Eye (tissue), 1 donor: ENCODE measurements at regions not wholly inside any gene's neighbourhood (a gene's known extent, or its start where the extent isn't known, plus 50 kb on each side); places are given as distances from the start of the nearest gene placed in this dataset.

Experiments used
- DNase-seq: peaks from one replicate; pipeline ENCODE4 v3.0.0-alpha.2; 2015

DNA sequence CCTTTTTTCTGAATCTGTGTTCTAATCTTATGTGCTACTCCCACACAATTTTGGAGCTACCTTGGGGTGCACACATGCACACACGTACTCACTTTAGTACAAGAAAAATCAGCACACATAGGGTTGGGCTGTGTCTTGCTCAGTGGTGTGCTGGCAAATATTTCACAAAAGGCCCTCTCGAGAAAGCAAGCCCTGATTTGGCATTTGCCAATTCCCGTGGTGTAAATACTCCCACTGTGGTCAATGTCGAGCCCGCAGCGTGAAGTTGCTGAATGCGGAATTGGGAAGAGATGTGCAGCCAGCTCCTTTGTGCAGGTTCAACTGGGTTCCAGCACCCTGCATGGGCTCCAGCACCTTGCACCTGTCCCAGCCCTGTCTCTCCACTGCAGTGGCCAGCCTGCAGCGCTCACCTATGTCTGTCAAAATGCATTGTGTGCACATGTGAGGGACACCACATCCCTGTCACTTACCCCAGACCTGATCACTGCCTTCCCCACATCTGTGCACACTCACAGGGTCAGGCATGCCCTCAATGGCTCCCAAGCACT, 78.4 kb upstream of the WNT4 start:
- DNase-seq = no peak

DNA sequence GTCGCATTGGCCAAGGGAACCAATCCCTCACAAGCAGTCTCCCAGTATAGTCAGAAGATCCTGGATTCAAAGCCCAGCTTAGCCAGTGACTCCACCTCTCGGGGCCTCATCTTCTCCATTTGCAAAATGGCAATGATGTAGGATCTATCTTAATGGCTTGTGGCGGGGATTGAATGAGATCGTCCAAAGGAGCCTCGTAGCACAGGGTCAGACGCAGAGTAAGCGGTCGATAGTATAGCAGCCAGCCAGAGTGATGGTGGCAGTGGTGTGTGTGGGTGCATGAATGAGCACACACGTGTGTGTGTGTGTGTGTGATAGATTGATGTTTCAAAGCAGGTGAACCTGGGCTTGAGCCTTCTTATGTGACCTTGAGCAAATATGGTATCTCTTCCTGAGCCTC, 79.8 kb upstream of the WNT4 start:
- DNase-seq = no peak

DNA sequence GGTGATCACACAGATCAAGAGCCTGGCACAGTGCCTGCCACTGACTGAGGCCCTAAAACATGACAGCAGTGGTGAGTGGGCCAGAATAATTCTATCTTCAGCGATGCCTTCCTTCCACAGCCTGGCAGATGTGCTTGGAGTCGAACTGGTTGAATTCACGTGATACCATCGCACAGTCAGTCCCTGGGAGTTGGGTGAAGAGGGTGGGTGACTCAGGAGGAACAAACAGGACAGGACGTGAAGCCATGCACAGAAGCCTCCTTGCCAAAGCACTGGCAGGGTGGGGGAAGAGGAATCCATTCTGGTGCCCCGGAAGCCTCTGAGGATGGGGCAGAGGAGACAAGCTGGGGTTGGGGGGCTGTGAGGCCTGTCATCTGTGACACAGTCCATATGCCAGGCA, 80.3 kb upstream of the WNT4 start:
- DNase-seq = no peak

DNA sequence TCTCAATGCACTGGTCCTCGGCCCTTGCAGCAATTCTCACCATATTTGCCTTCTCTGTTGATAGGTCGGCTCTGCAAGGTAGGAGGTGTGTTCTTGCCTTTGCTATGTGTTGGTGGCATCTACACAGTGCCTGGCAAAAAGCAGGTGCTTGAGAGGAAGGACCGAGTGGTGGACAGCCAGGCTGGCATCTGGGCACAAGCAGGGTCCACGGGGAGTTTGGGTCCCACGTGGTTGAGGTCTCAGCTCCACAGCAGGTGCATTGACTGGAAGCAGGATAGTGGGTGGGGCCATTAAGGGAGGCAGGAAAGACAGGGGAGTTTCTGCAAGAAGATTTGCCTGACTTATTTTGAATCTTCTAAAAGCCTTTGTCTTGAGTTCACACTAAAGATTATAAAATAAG, 81.2 kb upstream of the WNT4 start:
- DNase-seq = no peak

DNA sequence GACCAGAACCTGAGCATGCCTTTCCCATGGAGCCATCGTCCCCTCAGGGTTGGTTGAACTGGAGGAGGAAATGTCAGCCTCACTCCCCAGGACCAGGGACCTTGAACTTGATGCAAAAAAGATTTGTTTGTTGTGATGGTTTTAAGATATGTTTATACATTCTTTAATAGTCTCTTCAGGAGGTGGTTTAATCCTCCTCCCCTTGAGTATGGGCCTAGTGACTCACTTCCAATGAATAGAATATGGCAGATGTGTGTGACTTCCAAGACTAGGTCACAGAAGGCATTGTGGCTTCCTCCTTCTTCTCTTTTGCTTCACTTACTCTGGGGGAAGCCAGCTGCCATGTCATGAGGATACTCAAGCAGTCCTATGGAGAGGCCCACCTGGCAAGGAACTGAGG, 81.7 kb upstream of the WNT4 start:
- no peak for DNase-seq

DNA sequence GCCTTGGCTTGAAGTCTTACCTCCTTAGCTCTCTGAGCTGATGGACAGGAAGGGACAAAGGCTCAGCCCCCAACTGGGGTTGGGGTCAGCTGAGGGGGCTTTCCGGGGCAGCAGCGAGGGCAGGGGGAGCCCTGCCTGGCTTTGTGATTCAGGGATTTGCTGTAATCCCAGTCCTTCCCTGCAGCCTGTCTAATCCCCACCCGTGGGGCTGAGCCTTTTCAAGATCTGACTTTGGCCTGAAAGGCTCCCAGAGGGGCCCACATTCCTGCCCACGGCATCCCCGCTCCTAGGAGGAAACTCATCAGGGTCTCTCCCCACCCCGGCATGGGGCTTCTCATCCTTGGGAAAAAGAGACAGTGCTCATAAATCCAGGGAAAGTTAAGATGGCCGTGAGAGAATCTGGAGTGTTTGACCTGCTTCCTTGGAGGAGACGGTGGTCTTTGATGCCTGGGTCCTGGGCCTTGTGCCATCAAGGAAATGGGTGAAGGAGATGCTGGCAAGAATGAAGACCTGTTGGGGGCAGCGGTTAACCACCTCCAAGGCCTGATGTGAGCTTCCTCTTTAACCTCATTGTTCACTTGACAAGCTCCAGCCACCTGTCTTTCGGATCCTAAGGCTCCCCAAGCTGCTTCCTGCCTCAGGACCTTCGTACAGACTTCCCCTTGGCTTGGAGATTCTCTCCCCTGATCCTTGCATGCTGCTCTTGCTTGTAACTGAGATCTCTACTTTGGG, 83.1 kb upstream of the WNT4 start:
- no peak for DNase-seq

DNA sequence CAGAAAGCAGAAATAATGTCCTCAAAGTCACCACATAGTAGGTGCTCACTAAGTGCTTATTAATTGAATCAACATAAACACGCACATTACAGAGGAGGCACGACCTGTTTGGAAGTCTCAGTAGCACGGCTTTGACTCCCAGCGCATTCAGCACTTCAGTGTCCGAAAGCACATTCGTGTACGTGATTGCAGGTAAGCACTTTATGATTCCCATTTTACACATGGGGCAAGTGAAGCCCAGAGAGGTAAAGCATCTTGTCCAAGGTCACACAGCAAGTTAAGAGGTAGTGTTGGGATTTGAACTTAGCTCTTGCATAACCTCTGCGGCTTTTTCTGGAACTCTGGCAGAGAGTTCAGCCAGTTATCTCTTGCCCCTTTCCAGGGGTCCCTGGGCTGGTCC, 85.2 kb upstream of the WNT4 start:
- DNase-seq = no peak

DNA sequence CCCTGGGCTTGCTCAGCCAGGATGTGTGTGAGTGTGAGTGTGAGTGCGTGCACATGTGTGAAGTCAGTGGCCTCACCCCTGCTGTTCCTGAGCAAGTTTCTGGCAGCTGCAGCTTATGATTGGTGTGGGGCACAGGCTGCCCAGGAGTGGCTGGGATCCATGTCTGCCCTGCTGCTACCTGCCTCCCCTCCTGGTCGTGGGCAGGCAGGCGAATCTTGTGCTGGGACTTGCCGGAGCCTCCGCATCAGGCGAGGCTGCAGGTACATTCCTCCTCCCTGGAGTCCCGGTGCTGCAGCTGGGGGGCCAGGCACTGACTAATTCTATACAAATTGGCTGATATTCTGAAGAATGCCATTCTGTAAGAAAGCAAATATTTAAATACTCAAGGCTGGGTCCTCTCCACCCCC, 85.6 kb upstream of the WNT4 start:
- DNase-seq = no peak

DNA sequence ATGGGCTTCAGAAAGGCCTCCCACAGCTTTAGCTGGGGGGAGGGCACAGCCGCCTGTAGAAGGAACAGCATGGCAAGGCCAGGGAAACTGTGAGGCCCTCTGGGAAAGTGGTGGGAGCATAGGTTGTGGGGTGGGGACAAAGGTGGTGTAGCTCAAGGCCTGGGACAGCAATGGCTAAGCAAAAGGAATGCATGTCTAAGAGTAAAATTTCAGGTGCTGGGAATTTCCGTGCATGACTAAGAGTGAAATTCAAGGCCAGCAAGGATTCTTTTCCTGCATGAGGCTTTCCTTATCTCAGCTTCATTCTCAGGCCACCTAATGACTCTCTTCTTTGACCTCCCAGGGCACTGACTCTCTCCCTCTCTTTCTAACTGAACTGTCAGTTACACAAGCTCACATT, 86.5 kb upstream of the WNT4 start:
- DNase-seq = no peak

DNA sequence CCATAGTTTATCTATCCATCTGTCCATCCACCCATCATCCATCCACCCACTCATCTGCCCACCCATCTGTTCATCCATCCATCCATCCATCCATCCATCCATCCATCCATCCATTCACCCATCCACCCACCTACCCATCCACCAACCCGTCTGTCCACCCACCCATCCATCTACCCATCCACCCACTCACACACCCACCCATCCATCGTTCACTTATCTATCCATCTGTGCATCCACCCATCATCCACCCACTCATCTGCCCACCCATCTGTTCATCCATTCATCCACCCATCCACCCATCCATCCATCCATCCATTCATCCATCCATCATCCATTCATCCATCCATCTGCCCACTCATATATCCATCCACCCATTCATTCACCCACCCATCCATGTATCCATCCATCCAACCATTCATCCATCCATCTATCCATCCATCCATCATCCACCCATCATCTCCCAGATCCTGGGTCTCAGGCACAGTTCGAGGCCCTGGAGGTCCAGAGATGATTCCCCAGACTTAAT, 88.2 kb upstream of the WNT4 start:
- DNase-seq = no peak

DNA sequence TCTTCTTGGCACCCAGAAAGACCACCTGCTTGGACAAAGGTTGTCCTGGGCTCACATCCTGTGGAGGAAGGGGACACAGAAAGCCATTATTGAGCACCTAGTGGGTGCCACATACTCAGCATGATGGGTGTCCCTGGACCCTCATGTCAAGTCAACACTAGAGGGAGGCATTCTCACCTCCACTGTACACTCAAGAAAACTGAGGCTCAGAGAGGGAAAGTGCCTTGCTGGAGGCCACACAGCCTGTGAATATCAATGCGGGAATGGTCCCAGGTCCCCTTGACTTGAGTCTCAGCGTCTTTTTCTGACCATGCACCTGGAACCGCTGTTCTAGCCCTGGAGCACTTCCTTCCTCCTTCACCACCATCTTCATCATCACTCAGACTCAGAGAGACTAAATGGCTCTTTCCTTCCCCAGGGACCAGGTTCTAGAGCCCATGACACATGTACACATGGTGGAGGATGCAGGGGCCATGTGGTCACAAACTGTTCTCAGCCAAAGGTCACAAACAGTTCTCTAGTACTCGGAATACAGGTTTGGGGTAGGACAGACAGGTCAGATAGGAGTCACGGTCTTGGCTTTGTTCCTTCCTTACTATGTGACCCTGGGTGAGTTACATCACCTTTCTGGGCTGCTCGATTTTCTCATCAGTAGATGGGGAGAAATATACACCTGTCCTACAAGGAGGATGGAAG, 89.2 kb upstream of the WNT4 start:
- no peak for DNase-seq

DNA sequence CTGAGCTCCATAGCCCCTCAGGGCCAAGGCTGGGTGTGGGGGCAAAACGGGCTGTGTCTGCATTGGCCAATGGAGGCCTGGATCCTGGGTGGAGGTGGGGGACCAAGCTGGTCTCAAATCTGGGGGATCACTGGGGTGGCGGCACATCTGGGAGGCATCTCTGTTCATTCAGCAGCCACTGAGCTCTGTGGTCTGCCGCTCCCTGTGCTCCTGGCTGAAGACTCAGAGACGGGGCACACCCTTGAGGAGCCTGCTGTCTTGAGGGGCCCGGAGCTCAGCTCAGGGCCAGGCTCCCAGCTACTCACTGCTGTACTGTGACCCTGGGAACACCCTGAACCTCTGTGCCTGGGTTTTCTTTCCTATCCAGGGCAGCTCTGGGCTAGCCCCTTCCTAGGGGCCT, 90.3 kb upstream of the WNT4 start:
- DNase-seq = no peak

DNA sequence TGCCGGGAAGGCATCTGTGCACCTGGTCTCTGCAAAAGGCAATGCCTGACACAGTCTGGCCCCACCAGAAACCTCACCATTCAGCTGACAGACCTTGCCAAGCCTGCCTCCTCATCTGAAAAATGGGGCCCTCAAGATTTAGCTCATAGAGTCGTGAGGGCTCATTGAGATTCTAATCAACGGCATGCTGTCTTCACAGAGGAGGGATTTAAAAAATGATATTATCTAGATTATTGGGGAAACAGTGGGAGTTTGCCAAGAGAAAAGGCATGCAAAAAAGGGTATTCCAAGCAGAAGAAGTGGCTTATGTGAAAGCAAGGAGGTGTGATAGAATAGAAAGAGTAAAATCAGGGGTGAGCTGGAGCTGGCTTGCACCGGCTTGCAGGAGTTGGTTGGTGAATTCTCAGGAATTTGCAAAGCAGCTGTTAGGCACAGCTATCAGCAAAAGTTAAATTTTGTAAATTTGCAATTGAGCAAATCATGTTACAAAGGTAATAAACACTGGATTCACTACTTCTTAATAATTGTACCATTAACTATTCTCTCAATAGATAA, 91.7 kb upstream of the WNT4 start:
- no peak for DNase-seq

DNA sequence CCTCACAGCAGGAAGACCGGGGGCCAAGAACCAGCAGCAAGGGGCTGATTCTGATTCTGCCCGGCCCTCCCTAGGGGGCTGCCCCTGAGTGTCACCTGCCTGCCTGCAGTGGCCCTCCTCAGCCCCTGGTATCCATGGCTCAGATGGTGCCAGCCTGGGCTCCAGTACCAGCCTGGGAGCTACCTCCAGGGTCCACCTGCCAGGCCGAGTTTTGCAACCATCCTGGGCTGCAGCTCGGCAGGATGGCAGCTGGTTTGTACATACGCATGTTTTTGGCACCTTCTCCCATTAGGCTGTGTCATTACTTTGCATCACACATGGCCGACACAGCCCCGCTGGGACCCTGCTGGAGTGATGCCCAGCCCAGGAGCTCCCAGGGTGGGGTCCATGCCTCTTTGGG, 93.3 kb upstream of the WNT4 start:
- DNase-seq = no peak

DNA sequence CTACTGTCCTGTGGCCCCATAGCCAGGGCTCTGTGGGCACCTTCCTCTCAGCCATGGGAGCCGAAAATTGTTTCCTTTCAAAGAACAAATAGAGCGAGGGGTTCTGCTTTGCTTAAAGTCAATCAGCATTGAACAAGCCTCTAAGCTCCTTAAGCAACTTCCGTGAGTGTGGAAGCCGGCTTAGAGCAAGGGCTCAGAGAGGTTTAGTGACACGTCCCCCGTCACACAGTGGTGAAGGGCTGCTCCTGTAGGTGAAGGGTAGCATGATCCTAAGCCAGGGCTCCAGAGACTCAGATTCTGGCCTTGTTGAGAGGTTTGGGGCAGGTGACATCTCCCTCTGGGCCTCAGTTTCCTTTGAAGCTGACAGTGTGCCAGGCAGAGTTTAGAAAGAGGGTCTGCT, 94.0 kb upstream of the WNT4 start:
- no peak for DNase-seq

DNA sequence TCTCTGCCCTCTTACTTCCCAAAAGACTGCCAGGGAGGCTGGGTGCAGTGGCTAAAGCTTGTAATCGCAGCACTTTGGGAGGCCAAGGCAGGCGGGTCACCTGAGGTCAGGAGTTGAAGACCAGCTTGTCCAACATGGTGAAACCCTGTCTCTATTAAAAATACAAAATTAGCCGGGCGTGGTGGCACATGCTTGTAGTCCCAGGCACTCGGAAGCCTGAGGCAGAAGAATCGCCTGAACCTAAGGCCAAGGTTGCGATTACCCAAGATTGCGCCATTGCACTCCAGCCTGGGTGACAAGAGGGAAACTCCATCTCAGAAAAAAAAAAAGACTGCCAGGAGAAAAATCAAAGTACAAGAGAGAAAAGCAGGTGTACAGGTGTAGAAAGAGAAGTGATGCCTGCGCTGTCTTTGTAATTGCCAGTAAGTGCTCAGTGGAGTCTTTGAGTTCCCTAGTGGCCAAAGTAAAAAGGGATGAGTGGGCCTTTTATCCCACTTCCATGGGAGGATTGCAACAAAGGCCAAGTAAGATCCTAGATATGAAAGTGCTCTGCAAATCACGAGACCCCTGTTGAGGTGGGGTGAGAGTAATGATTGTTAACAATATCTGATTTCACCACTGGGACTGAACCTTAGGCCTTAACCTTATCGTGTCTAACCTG, 94.7 kb upstream of the WNT4 start:
- no peak for DNase-seq

DNA sequence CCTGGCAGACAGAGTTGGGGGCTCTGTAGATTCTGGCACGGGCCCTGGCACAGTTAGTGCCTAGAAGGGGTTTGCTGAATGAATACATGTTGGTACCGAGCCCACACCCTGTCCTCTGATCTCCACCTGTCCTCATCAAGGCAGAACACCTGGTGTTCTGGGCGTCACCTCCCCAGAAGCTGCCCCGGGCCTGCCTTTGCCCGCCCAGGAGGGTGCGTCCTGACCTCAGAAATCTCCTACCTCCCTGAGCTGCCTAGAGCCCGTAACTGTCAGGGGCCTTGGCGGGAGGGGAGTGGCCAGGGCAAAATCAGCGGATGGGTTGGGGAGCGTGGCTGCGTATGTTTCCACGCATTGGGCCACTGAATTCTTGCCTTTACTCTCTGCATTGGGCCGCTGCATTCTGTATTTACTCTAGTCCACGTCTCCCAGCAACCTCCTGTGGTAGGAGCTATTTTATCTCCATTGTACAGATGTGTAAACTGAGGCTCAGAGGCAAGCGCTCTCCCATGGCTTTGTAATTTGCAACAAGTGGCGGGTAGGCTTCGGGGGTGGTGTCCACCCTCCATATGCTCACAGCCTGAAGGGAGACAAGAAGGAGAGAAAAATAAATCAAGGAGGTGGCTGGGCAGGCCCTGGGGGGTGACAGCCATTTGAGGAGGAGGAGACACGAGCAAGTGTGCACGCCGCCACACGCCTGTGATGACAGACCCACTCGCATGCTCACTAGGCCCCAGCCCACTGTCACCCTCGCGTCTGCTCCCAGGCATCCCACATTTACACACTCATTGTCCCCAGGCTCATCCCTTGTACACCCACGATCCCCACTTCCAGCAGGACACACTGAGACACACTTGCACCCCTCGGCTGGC, 95.7 kb upstream of the WNT4 start:
- no peak for DNase-seq

DNA sequence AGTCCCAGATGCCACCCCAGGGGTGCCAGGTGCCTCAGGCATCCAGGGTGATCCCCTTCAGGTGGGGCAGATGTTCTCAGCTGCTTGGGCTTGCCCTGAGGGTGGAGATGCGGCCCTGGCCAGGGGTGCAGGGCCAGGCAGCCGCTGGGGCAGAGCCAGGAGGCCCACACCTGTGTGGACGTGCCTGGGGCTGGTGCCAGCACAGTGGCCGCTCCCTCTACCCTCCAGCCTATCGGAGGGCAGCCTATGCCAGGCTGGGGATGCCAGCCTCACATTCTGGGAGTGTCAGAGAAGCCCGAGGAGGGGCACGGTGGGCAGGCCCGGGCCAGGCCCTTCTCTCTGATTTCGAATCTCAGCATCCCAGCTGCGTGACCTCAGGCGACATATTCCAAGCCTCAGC, 96.5 kb upstream of the WNT4 start:
- DNase-seq = no peak

DNA sequence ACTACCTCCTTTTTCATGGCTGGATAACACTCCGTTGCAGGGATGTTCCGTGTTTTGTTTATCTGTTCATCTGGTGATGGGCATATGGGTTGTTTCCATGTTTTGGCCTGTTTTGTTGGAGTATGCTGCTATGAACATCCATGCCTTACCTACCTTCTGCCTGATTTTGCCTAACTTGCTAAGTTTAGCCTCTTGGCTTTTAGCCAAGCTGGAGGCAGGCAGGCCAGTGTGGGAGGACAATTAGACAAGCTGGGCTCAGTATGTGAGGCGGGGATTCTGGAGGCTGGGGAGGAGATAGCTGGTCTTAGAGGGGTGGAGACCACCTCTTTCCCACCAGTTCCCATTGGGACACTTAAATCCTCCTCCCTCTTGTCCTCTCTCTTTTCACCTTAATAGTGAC, 98.4 kb upstream of the WNT4 start:
- DNase-seq = no peak

DNA sequence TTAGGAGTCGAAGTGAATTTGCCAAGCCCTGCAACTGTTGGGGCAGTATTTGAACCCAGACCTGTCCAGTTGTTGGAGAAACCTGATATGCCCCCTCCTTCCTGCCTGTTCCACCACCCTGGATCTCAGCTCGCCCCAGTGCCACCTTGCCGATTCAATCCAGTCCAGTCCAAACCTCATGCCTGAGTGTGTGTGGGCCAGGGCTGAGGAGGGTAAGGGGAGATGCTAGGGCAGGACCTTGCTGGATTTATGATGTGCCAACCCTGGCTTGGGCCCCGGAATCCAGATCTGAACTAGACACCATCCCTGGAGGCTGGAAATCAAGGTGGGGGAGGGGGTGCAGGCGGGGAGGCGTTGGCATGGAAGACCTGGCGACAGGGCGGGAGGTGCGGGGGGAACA, 98.9 kb upstream of the WNT4 start:
- no peak for DNase-seq

DNA sequence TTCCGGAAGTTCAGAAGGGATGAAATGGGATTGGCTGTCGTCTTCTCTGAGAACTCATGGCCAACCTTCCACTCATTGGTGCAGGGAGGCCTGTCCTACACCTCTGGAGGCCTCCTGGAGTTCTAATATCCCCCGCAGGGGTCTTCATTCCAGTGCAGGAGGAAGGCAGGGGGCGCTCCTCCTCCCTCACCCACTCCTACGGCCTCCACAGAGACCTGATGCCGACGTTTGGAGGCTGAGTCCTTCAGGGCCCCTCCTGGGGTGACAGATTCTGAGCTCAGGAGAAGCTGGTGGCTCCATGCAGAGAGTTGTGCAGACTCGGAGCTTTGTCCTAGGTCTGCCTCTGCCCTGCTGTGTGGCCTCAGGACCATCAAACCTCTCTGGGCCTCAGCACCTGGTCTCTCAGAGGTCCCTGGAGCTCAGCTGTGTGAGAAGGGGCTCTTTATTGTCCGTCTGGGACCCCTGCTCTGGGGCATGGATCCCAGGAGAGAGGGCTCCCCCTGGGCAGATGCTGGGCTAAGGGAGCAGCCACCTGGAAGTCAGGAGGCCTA, 102.3 kb upstream of the WNT4 start:
- no peak for DNase-seq

DNA sequence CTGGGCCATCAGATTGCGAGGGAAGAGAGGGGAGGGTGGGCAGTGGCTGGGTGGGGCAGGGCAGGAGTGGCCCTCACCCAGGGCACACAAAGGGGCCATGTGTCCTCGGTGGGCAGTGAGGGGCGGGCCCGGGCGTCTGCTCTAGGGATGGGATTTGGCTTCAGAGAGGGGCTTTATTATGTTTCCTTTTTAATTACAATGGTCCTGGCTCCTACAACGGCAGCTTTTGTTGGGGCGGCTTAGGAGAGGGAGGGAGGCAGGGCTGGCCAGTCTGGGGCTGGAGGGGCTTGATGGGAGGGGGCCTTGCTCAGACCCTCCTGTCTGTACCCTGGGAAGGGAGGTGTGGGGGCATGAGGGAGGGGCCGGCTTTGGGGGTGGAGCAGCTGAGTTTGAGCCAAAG, 102.8 kb upstream of the WNT4 start:
- DNase-seq = no peak
